ENCODE measurements at regions not wholly inside any gene's neighbourhood (a gene's known extent, or its start where the extent isn't known, plus 50 kb on each side); places are given as distances from the start of the nearest gene placed in this dataset.

GRCh38 chr20:54295686-54296085 lies 87.8 kb downstream of the PFDN4 start:
- TF ChIP-seq CTCF (conservative IDR thresholded peaks at IDR 0.05; ENCODE audit: control insufficient read depth, insufficient read depth, low read depth, low read length): no peak
- DNase-seq (ENCODE audit: low read depth): no peak
- H3K4me3 ChIP-seq (ENCODE audit: control insufficient read depth, low read depth, low read length): no peak overlapping the region

DNA sequence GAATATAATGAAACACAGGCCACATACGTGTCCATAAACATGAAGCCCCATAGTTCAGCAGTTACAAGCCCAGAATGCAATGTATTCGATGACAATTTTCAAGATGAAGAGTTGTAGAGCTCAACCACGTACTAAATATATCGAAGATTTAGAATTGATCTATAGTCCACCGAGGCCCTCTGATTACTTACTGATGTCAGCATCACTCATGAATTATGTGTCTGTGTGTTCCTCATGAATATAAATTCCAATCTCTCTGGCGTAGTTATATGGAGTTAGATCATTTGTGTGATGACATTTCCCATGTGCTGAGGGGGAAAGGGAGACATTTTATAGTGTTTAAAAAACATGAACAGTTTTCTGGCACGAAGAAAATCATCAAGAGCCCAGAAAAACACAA lies 97.5 kb downstream of the PFDN4 start:
- DNase-seq (ENCODE audit: low read depth): no peak
- H3K4me3 ChIP-seq (ENCODE audit: control insufficient read depth, low read depth, low read length): no peak overlapping the region
- TF ChIP-seq CTCF (conservative IDR thresholded peaks at IDR 0.05; ENCODE audit: control insufficient read depth, insufficient read depth, low read depth, low read length): no peak

GRCh38 chr20:54306985-54307710 lies 99.3 kb downstream of the PFDN4 start:
- DNase-seq (ENCODE audit: low read depth): no peak
- H3K4me3 ChIP-seq (ENCODE audit: control insufficient read depth, low read depth, low read length): no peak overlapping the region
- TF ChIP-seq CTCF (conservative IDR thresholded peaks at IDR 0.05; ENCODE audit: control insufficient read depth, insufficient read depth, low read depth, low read length): no peak

GRCh38 chr20:54308804-54309203 lies 100.9 kb downstream of the PFDN4 start:
- no peak for TF ChIP-seq CTCF (conservative IDR thresholded peaks at IDR 0.05; ENCODE audit: control insufficient read depth, insufficient read depth, low read depth, low read length)
- DNase-seq (ENCODE audit: low read depth): no peak
- no peak overlapping the region for H3K4me3 ChIP-seq (ENCODE audit: control insufficient read depth, low read depth, low read length)

- DNase-seq (ENCODE audit: low read depth): no peak
- no peak for TF ChIP-seq CTCF (conservative IDR thresholded peaks at IDR 0.05; ENCODE audit: control insufficient read depth, insufficient read depth, low read depth, low read length)
- no peak overlapping the region for H3K4me3 ChIP-seq (ENCODE audit: control insufficient read depth, low read depth, low read length)
Observed at GRCh38 chr20:54318892-54319291, 111.0 kb downstream of the PFDN4 start.

- TF ChIP-seq CTCF (conservative IDR thresholded peaks at IDR 0.05; ENCODE audit: control insufficient read depth, insufficient read depth, low read depth, low read length): no peak
- H3K4me3 ChIP-seq (ENCODE audit: control insufficient read depth, low read depth, low read length): no peak overlapping the region
- DNase-seq (ENCODE audit: low read depth): no peak
Observed at GRCh38 chr20:54320148-54320607, 112.3 kb downstream of the PFDN4 start.
